ENCODE measurements at regions not wholly inside any gene's neighbourhood (a gene's known extent, or its start where the extent isn't known, plus 50 kb on each side); places are given as distances from the start of the nearest gene placed in this dataset.

DNA sequence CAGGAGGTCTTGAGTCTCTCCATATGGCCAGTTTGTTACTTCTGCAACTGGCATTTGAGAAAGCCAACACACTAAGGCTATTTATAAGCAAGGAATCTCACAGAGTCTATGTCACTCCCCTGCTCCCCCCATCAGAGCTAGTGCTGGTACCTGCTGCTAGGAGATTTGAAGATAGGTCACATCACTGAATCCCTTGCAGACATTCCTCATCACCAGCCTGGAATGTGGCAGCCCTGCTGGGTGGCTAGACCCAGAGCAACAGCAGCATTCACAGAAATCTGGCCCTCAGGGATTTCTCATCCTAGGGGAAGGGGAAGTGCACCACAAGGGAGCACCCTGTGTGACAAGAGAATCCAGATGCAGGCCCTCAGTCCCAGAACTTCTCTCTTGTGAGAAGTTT lies 672.1 kb downstream of the HACE1 start:
- TF ChIP-seq, protein P1, sequence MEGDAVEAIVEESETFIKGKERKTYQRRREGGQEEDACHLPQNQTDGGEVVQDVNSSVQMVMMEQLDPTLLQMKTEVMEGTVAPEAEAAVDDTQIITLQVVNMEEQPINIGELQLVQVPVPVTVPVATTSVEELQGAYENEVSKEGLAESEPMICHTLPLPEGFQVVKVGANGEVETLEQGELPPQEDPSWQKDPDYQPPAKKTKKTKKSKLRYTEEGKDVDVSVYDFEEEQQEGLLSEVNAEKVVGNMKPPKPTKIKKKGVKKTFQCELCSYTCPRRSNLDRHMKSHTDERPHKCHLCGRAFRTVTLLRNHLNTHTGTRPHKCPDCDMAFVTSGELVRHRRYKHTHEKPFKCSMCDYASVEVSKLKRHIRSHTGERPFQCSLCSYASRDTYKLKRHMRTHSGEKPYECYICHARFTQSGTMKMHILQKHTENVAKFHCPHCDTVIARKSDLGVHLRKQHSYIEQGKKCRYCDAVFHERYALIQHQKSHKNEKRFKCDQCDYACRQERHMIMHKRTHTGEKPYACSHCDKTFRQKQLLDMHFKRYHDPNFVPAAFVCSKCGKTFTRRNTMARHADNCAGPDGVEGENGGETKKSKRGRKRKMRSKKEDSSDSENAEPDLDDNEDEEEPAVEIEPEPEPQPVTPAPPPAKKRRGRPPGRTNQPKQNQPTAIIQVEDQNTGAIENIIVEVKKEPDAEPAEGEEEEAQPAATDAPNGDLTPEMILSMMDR (conservative IDR thresholded peaks at IDR 0.05; ENCODE audit: low read depth, low read length) = no peak
- TF ChIP-seq EZH2 (IDR thresholded peaks at IDR 0.05; ENCODE audit: low read length, unreplicated experiment) = no peak

Measured in PC-3 (cell line).